ENCODE measurements at regions not wholly inside any gene's neighbourhood (a gene's known extent, or its start where the extent isn't known, plus 50 kb on each side); places are given as distances from the start of the nearest gene placed in this dataset.

GRCh38 chr11:70727021-70727420 lies 328.7 kb downstream of the CTTN start:
- TF ChIP-seq POLR2A (IDR thresholded peaks at IDR 0.05) (no peak), CTCF (IDR thresholded peaks at IDR 0.05) (no peak)
